ENCODE measurements at regions not wholly inside any gene's neighbourhood (a gene's known extent, or its start where the extent isn't known, plus 50 kb on each side); places are given as distances from the start of the nearest gene placed in this dataset.

- POLR2A ChIA-PET: no interaction called here
- H3K4me3 Mint-ChIP-seq: no peak overlapping the region
- peaks cover 57% of the 10 kb centered on the region for H3K36me3 Mint-ChIP-seq
- no peak overlapping the region for H3K27ac Mint-ChIP-seq
- no peak for TF ChIP-seq ZNF396 (CRISPR knock-in tag; IDR thresholded peaks at IDR 0.05; ENCODE audit: borderline replicate concordance)
- TF ChIP-seq ERG (CRISPR knock-in tag; IDR thresholded peaks at IDR 0.05): no peak
- no peak for TF ChIP-seq IRF2 (CRISPR knock-in tag; IDR thresholded peaks at IDR 0.05; ENCODE audit: borderline replicate concordance, low read depth)
- no peak for TF ChIP-seq SMAD4 (CRISPR knock-in tag; IDR thresholded peaks at IDR 0.05)
- TF ChIP-seq NFE2L1 (CRISPR knock-in tag; IDR thresholded peaks at IDR 0.05): no peak
- no peak for TF ChIP-seq ZNF138 (CRISPR knock-in tag; conservative IDR thresholded peaks at IDR 0.05)
- TF ChIP-seq TEAD4 (CRISPR knock-in tag; IDR thresholded peaks at IDR 0.05): no peak
- CTCF ChIA-PET: no interaction called here
- peaks cover 69% of the 10 kb centered on the region for H3K9me3 Mint-ChIP-seq
- no peaks in the 10 kb centered on the region for H3K4me1 Mint-ChIP-seq
- peaks cover 3% of the 10 kb centered on the region; the same call in 1 of the 2 replicates for H3K27me3 Mint-ChIP-seq (ENCODE audit: low read depth)
- ATAC-seq: no peak
- DNase-seq (ENCODE audit: low spot score): no peak
Measured at GRCh38 chr12:126483145-126484068, 1418.2 kb downstream of the AACS start.

DNA sequence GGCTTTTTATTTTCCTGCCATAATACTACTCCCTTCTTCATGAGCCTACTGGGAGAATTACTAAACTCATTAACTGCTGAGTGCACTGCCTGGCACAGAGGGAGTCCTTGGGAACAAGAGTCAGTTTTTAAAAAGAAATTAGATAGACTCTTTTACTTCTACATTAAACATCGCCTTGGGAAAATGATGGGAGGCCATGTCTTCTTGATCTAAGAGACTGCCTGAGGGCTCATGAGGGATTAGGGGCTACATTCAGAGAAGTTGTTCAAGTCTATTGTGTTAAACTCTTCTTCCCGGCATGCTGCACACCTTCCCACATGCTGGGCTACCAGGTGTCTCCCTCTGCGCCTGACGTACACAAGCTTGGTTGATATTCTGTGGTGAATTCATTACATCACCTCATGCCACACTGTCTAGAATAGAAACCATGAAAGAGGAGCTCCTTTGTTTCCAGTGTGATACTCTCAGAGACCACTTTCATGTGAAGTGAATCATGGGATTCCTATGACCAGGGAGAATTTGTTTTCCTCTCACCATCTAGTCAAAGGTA, 1422.3 kb downstream of the AACS start:
- Mint-ChIP-seq H3K27me3 (ENCODE audit: low read depth) (peaks cover 7% of the 10 kb centered on the region; the same call in 1 of the 2 replicates), H3K4me1 (no peaks in the 10 kb centered on the region), H3K9me3 (peaks cover 69% of the 10 kb centered on the region), H3K36me3 (peaks cover 64% of the 10 kb centered on the region), H3K4me3 (no peak overlapping the region), H3K27ac (no peak overlapping the region)
- no peak for TF ChIP-seq TP53 (CRISPR knock-in tag; IDR thresholded peaks at IDR 0.05)
- no peak for TF ChIP-seq ELF4 (CRISPR knock-in tag; IDR thresholded peaks at IDR 0.05; ENCODE audit: low read depth)
- TF ChIP-seq, protein P1, sequence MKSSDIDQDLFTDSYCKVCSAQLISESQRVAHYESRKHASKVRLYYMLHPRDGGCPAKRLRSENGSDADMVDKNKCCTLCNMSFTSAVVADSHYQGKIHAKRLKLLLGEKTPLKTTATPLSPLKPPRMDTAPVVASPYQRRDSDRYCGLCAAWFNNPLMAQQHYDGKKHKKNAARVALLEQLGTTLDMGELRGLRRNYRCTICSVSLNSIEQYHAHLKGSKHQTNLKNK (CRISPR knock-in tag; IDR thresholded peaks at IDR 0.05): no peak
- TF ChIP-seq, protein P2, sequence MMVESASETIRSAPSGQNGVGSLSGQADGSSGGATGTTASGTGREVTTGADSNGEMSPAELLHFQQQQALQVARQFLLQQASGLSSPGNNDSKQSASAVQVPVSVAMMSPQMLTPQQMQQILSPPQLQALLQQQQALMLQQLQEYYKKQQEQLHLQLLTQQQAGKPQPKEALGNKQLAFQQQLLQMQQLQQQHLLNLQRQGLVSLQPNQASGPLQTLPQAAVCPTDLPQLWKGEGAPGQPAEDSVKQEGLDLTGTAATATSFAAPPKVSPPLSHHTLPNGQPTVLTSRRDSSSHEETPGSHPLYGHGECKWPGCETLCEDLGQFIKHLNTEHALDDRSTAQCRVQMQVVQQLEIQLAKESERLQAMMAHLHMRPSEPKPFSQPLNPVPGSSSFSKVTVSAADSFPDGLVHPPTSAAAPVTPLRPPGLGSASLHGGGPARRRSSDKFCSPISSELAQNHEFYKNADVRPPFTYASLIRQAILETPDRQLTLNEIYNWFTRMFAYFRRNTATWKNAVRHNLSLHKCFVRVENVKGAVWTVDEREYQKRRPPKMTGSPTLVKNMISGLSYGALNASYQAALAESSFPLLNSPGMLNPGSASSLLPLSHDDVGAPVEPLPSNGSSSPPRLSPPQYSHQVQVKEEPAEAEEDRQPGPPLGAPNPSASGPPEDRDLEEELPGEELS (CRISPR knock-in tag; IDR thresholded peaks at IDR 0.05): no peak
- TF ChIP-seq, protein P3, sequence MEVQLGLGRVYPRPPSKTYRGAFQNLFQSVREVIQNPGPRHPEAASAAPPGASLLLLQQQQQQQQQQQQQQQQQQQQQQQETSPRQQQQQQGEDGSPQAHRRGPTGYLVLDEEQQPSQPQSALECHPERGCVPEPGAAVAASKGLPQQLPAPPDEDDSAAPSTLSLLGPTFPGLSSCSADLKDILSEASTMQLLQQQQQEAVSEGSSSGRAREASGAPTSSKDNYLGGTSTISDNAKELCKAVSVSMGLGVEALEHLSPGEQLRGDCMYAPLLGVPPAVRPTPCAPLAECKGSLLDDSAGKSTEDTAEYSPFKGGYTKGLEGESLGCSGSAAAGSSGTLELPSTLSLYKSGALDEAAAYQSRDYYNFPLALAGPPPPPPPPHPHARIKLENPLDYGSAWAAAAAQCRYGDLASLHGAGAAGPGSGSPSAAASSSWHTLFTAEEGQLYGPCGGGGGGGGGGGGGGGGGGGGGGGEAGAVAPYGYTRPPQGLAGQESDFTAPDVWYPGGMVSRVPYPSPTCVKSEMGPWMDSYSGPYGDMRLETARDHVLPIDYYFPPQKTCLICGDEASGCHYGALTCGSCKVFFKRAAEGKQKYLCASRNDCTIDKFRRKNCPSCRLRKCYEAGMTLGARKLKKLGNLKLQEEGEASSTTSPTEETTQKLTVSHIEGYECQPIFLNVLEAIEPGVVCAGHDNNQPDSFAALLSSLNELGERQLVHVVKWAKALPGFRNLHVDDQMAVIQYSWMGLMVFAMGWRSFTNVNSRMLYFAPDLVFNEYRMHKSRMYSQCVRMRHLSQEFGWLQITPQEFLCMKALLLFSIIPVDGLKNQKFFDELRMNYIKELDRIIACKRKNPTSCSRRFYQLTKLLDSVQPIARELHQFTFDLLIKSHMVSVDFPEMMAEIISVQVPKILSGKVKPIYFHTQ (CRISPR knock-in tag; IDR thresholded peaks at IDR 0.05): no peak
- TF ChIP-seq, protein P4, sequence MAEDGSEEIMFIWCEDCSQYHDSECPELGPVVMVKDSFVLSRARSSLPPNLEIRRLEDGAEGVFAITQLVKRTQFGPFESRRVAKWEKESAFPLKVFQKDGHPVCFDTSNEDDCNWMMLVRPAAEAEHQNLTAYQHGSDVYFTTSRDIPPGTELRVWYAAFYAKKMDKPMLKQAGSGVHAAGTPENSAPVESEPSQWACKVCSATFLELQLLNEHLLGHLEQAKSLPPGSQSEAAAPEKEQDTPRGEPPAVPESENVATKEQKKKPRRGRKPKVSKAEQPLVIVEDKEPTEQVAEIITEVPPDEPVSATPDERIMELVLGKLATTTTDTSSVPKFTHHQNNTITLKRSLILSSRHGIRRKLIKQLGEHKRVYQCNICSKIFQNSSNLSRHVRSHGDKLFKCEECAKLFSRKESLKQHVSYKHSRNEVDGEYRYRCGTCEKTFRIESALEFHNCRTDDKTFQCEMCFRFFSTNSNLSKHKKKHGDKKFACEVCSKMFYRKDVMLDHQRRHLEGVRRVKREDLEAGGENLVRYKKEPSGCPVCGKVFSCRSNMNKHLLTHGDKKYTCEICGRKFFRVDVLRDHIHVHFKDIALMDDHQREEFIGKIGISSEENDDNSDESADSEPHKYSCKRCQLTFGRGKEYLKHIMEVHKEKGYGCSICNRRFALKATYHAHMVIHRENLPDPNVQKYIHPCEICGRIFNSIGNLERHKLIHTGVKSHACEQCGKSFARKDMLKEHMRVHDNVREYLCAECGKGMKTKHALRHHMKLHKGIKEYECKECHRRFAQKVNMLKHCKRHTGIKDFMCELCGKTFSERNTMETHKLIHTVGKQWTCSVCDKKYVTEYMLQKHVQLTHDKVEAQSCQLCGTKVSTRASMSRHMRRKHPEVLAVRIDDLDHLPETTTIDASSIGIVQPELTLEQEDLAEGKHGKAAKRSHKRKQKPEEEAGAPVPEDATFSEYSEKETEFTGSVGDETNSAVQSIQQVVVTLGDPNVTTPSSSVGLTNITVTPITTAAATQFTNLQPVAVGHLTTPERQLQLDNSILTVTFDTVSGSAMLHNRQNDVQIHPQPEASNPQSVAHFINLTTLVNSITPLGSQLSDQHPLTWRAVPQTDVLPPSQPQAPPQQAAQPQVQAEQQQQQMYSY (CRISPR knock-in tag; IDR thresholded peaks at IDR 0.05): no peak
- TF ChIP-seq ATF3 (CRISPR knock-in tag; conservative IDR thresholded peaks at IDR 0.05): no peak
- TF ChIP-seq SP1 (CRISPR knock-in tag; conservative IDR thresholded peaks at IDR 0.05): no peak
- no peak for TF ChIP-seq PREB (CRISPR knock-in tag; IDR thresholded peaks at IDR 0.05; ENCODE audit: borderline replicate concordance)
- no peak for TF ChIP-seq NFE2L1 (CRISPR knock-in tag; IDR thresholded peaks at IDR 0.05)
- no peak for TF ChIP-seq ETV6 (CRISPR knock-in tag; IDR thresholded peaks at IDR 0.05)
- no peak for TF ChIP-seq KAT7 (CRISPR knock-in tag; IDR thresholded peaks at IDR 0.05; ENCODE audit: borderline replicate concordance)
- TF ChIP-seq MXD4 (CRISPR knock-in tag; IDR thresholded peaks at IDR 0.05; ENCODE audit: borderline replicate concordance): no peak
- no peak for TF ChIP-seq ZNF416 (CRISPR knock-in tag; IDR thresholded peaks at IDR 0.05)
- TF ChIP-seq RELA (CRISPR knock-in tag; IDR thresholded peaks at IDR 0.05; ENCODE audit: borderline replicate concordance): no peak
- TF ChIP-seq EMX1 (CRISPR knock-in tag; IDR thresholded peaks at IDR 0.05): no peak
- CTCF ChIA-PET: no interaction called here
- DNase-seq (ENCODE audit: low spot score) (no peak), ATAC-seq (no peak)
- POLR2A ChIA-PET: no interaction called here
